ENCODE measurements at regions not wholly inside any gene's neighbourhood (a gene's known extent, or its start where the extent isn't known, plus 50 kb on each side); places are given as distances from the start of the nearest gene placed in this dataset.

DNA sequence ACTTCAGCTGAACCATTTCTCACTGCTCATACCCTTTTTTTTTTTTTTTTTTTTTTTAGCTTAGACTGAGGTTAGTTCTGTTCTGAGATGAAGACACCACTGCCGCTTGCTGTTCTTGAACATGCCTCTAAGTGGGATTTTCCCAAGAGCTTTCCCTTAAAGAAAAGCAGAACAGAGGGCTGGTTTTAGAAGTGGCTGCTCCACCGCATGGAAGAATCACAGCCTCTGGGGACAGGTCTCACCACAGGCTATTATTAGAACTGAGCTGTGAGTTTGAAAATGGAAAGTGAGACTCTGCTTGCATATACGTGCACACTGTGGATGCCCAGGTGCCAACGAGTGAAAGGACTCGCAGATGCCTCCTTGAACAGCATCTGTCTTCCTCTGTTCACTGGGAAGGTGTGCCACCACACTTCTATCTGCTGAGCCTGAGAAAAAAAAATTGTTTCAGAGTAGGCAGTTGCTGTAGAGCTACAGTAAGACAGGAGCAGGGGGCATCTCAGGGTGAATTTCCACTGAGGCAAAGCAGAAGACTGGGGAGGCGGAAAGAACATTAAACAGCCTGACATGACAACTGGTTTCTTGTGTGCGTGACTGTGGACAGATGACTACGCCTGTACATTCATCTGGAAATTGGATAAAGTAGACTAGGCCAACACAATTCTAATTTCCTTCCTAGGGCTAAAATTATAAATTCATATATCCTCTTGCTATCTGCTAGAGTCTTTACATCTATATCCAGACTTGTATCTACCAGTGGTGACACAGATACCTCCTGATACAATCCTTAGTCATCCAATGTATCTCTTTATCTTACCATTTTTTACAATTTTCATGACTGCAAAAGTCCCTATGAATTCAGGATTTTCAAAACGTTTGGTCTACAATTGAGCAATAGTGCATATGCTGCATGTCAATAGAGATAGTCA is 1045.7 kb upstream of the CELF4 start (continued):
- TF ChIP-seq, protein P1, sequence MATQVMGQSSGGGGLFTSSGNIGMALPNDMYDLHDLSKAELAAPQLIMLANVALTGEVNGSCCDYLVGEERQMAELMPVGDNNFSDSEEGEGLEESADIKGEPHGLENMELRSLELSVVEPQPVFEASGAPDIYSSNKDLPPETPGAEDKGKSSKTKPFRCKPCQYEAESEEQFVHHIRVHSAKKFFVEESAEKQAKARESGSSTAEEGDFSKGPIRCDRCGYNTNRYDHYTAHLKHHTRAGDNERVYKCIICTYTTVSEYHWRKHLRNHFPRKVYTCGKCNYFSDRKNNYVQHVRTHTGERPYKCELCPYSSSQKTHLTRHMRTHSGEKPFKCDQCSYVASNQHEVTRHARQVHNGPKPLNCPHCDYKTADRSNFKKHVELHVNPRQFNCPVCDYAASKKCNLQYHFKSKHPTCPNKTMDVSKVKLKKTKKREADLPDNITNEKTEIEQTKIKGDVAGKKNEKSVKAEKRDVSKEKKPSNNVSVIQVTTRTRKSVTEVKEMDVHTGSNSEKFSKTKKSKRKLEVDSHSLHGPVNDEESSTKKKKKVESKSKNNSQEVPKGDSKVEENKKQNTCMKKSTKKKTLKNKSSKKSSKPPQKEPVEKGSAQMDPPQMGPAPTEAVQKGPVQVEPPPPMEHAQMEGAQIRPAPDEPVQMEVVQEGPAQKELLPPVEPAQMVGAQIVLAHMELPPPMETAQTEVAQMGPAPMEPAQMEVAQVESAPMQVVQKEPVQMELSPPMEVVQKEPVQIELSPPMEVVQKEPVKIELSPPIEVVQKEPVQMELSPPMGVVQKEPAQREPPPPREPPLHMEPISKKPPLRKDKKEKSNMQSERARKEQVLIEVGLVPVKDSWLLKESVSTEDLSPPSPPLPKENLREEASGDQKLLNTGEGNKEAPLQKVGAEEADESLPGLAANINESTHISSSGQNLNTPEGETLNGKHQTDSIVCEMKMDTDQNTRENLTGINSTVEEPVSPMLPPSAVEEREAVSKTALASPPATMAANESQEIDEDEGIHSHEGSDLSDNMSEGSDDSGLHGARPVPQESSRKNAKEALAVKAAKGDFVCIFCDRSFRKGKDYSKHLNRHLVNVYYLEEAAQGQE (IDR thresholded peaks at IDR 0.05; ENCODE audit: low read depth, low read length): no peak
- TF ChIP-seq, protein P2, sequence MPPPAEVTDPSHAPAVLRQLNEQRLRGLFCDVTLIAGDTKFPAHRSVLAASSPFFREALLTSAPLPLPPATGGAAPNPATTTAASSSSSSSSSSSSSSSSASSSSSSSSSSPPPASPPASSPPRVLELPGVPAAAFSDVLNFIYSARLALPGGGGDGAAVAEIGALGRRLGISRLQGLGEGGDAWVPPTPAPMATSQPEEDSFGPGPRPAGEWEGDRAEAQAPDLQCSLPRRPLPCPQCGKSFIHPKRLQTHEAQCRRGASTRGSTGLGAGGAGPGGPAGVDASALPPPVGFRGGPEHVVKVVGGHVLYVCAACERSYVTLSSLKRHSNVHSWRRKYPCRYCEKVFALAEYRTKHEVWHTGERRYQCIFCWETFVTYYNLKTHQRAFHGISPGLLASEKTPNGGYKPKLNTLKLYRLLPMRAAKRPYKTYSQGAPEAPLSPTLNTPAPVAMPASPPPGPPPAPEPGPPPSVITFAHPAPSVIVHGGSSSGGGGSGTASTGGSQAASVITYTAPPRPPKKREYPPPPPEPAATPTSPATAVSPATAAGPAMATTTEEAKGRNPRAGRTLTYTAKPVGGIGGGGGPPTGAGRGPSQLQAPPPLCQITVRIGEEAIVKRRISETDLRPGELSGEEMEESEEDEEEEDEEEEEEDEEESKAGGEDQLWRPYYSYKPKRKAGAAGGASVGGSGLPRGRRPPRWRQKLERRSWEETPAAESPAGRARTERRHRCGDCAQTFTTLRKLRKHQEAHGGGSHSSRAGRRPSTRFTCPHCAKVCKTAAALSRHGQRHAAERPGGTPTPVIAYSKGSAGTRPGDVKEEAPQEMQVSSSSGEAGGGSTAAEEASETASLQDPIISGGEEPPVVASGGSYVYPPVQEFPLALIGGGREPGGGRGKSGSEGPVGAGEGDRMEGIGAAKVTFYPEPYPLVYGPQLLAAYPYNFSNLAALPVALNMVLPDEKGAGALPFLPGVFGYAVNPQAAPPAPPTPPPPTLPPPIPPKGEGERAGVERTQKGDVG (CRISPR knock-in tag; IDR thresholded peaks at IDR 0.05): no peak
- TF ChIP-seq PML (IDR thresholded peaks at IDR 0.05; ENCODE audit: low read length): peak; percentile 47; the same call in 1 of the 2 replicates
- TF ChIP-seq NR2C2 (IDR thresholded peaks at IDR 0.05; ENCODE audit: borderline replicate concordance, control insufficient read depth, insufficient read length, low read depth): no peak
- no peak for TF ChIP-seq HCFC1 (IDR thresholded peaks at IDR 0.05; ENCODE audit: low read length)
- TF ChIP-seq YY1 (IDR thresholded peaks at IDR 0.05; ENCODE audit: low read depth, low read length): 0 out of 2 replicates have a peak, but pooled peaks have one; percentile 37
- TF ChIP-seq, protein P3, sequence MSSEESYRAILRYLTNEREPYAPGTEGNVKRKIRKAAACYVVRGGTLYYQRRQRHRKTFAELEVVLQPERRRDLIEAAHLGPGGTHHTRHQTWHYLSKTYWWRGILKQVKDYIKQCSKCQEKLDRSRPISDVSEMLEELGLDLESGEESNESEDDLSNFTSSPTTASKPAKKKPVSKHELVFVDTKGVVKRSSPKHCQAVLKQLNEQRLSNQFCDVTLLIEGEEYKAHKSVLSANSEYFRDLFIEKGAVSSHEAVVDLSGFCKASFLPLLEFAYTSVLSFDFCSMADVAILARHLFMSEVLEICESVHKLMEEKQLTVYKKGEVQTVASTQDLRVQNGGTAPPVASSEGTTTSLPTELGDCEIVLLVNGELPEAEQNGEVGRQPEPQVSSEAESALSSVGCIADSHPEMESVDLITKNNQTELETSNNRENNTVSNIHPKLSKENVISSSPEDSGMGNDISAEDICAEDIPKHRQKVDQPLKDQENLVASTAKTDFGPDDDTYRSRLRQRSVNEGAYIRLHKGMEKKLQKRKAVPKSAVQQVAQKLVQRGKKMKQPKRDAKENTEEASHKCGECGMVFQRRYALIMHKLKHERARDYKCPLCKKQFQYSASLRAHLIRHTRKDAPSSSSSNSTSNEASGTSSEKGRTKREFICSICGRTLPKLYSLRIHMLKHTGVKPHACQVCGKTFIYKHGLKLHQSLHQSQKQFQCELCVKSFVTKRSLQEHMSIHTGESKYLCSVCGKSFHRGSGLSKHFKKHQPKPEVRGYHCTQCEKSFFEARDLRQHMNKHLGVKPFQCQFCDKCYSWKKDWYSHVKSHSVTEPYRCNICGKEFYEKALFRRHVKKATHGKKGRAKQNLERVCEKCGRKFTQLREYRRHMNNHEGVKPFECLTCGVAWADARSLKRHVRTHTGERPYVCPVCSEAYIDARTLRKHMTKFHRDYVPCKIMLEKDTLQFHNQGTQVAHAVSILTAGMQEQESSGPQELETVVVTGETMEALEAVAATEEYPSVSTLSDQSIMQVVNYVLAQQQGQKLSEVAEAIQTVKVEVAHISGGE (CRISPR knock-in tag; IDR thresholded peaks at IDR 0.05): no peak
- peak; percentile 97 for TF ChIP-seq MTA3 (IDR thresholded peaks at IDR 0.05; ENCODE audit: borderline replicate concordance, low read length)
- TF ChIP-seq, protein P4, sequence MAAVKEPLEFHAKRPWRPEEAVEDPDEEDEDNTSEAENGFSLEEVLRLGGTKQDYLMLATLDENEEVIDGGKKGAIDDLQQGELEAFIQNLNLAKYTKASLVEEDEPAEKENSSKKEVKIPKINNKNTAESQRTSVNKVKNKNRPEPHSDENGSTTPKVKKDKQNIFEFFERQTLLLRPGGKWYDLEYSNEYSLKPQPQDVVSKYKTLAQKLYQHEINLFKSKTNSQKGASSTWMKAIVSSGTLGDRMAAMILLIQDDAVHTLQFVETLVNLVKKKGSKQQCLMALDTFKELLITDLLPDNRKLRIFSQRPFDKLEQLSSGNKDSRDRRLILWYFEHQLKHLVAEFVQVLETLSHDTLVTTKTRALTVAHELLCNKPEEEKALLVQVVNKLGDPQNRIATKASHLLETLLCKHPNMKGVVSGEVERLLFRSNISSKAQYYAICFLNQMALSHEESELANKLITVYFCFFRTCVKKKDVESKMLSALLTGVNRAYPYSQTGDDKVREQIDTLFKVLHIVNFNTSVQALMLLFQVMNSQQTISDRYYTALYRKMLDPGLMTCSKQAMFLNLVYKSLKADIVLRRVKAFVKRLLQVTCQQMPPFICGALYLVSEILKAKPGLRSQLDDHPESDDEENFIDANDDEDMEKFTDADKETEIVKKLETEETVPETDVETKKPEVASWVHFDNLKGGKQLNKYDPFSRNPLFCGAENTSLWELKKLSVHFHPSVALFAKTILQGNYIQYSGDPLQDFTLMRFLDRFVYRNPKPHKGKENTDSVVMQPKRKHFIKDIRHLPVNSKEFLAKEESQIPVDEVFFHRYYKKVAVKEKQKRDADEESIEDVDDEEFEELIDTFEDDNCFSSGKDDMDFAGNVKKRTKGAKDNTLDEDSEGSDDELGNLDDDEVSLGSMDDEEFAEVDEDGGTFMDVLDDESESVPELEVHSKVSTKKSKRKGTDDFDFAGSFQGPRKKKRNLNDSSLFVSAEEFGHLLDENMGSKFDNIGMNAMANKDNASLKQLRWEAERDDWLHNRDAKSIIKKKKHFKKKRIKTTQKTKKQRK (IDR thresholded peaks at IDR 0.05; ENCODE audit: low read depth, low read length): no peak
- TF ChIP-seq, protein P5, sequence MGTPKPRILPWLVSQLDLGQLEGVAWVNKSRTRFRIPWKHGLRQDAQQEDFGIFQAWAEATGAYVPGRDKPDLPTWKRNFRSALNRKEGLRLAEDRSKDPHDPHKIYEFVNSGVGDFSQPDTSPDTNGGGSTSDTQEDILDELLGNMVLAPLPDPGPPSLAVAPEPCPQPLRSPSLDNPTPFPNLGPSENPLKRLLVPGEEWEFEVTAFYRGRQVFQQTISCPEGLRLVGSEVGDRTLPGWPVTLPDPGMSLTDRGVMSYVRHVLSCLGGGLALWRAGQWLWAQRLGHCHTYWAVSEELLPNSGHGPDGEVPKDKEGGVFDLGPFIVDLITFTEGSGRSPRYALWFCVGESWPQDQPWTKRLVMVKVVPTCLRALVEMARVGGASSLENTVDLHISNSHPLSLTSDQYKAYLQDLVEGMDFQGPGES (IDR thresholded peaks at IDR 0.05): no peak
- peak; percentile 76 for TF ChIP-seq POU2F2 (IDR thresholded peaks at IDR 0.05; ENCODE audit: borderline replicate concordance, low read depth, low read length)
- peak; percentile 42 for TF ChIP-seq NR2F1 (conservative IDR thresholded peaks at IDR 0.05)
- TF ChIP-seq FOS (IDR thresholded peaks at IDR 0.05; ENCODE audit: borderline replicate concordance, extremely low read depth, insufficient read length): no peak
- TF ChIP-seq TCF12 (IDR thresholded peaks at IDR 0.05; ENCODE audit: low read depth, low read length): peak; percentile 86

Measured in GM12878 (cell line).